ENCODE measurements at regions not wholly inside any gene's neighbourhood (a gene's known extent, or its start where the extent isn't known, plus 50 kb on each side); places are given as distances from the start of the nearest gene placed in this dataset.

- no peak for TF ChIP-seq ZNF704 (CRISPR knock-in tag; IDR thresholded peaks at IDR 0.05; ENCODE audit: borderline replicate concordance)
- no peak for TF ChIP-seq ZNF784 (CRISPR knock-in tag; IDR thresholded peaks at IDR 0.05; ENCODE audit: borderline replicate concordance)
- no peak for TF ChIP-seq ZNF318 (CRISPR knock-in tag; IDR thresholded peaks at IDR 0.05)
- TF ChIP-seq ZNF253 (CRISPR knock-in tag; IDR thresholded peaks at IDR 0.05; ENCODE audit: borderline replicate concordance): no peak
- TF ChIP-seq ZNF589 (CRISPR knock-in tag; conservative IDR thresholded peaks at IDR 0.05): no peak
- TF ChIP-seq ZNF605 (CRISPR knock-in tag; IDR thresholded peaks at IDR 0.05): no peak
Observed at GRCh38 chr3:177746337-177746933, 549.2 kb upstream of the TBL1XR1 start (continued).
